Jurkat, Clone E6-1 (cell line): ENCODE measurements at regions not wholly inside any gene's neighbourhood (a gene's known extent, or its start where the extent isn't known, plus 50 kb on each side); places are given as distances from the start of the nearest gene placed in this dataset.
"Not testable (repeated sequence)": the region's sequence is repeated elsewhere in the genome, so short reads cannot be mapped to it uniquely, and the experiment has no call there.

Experiments
- DNase-seq: peaks from one replicate; pipeline ENCODE4 v3.0.0-alpha.2; 2011; ENCODE audit warnings: low read depth, low spot score
- H3K4me3 ChIP-seq: 2 replicates; pipeline ENCODE4 v1.5.1; 2011; ENCODE audit warnings: mild to moderate bottlenecking, low read length, control low read depth, moderate library complexity

DNA sequence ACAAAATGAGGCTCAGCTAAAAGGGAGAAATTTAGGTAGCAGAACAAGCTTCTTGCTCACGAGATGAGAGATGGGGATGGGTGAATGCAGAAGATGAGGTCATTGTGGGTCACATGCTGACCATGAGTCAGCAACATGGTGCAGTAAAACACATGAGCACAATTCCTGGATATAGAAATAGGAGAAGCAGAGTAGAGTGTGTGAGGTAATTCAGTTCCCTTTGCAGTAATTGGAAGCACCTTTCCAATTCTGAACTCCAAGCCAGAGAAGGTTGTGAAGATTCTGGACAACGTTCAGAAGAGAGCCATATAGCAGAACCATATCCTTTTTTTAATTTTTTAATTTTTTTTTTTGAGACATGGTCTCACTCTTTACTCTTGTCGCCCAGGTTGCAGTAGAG lies 62.0 kb upstream of the LMNTD1 start:
- H3K4me3 ChIP-seq, result no peak overlapping the region
- DNase-seq, result no peak

DNA sequence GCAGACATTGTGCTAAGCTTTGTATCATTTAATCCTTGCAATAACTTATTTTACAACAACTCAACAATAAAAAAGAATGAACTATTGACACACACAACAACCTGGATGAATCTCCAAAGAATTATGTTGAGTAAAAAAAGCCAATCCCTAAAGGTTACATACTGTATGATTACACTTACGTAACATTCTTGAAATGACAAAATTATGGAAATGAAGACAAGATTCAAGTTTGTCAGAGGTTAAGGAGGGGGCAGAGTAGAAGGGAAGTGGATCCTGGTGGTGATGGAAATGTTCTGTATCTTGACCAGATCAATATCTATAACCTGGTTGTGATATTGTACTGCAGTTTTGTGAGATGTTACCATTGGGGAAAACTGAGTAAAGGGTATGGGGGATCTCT lies 63.2 kb upstream of the LMNTD1 start:
- DNase-seq, result no peak
- no peak overlapping the region for H3K4me3 ChIP-seq

DNA sequence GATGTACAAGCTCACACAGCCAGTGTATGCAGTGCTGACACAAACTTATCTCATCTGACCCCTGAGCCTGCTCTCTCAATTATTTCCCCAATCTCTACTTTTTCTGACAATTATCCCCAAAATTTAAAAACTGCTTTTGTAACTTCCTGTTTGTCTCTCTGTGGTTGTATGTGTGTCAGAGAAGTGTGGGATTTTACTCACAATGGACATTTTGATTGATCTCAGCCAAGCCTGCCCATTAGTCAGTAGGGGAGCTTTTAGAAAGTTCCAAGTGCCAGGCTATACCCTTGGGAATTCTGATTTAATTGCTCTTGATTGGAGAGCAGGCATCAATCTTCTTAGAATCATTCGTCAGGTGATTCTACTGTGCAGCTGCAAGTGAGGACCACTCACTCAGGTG lies 64.9 kb upstream of the LMNTD1 start:
- DNase-seq, result no peak

DNA sequence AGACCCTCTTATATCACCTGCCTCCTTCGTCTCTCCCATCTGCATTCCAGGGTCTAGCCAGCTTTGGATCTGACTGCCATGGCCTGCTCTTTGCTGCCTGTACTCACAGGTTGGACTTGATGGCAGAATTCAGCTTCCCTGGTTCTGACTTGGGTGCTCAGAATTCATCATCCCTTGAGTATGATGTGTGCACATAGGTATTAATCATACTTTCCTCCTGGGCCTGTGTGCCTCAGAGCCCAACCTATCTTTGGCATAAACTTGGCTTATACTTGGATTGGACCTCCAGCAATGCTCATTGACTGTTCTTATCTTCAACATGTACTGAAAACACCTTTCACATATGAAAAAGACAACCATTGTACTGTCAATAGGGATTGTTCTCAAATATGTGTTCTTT lies 70.7 kb upstream of the LMNTD1 start:
- H3K4me3 ChIP-seq, result no peak overlapping the region
- no peak for DNase-seq

More for the DNA sequence above, 64.9 kb upstream of the LMNTD1 start:
- H3K4me3 ChIP-seq, result no peak overlapping the region

DNA sequence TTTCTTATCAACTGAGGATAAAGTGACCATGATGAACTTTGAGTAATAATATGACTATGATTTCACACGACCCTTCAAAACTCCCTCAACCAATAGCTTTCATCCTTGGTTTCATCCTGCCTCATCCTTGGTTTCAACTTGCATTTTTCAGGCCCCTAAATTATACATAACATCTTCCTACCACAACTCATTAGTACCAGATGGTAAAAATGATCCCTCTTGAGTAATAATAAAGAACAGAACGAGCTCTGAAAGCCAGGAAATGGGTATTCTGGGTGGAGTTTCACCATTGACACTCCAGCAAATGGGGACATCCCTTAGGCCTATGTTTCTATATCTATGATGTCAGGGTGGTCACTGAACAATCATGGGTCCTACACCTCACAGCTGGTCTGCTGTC lies 72.1 kb upstream of the LMNTD1 start:
- no peak overlapping the region for H3K4me3 ChIP-seq
- DNase-seq, result no peak

DNA sequence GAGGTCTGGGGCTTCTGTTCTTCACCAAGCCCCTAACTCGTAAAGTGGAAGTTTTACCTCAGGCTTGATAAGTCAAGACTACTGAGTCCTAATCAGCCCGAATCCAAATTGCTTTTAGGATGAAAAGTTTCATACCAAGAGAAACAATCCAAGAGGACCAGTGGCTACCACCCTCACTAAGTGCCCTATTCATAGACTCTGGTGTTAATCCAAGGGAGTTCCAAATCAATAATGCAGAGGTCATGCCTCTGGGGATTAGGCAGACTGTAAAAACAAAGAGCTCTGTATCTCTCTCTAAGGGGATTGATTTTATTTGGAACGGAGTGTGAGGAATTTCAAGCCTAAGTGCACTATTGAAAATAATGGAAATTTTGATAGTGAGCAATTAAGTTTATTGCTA lies 76.3 kb upstream of the LMNTD1 start:
- no peak overlapping the region for H3K4me3 ChIP-seq
- no peak for DNase-seq

DNA sequence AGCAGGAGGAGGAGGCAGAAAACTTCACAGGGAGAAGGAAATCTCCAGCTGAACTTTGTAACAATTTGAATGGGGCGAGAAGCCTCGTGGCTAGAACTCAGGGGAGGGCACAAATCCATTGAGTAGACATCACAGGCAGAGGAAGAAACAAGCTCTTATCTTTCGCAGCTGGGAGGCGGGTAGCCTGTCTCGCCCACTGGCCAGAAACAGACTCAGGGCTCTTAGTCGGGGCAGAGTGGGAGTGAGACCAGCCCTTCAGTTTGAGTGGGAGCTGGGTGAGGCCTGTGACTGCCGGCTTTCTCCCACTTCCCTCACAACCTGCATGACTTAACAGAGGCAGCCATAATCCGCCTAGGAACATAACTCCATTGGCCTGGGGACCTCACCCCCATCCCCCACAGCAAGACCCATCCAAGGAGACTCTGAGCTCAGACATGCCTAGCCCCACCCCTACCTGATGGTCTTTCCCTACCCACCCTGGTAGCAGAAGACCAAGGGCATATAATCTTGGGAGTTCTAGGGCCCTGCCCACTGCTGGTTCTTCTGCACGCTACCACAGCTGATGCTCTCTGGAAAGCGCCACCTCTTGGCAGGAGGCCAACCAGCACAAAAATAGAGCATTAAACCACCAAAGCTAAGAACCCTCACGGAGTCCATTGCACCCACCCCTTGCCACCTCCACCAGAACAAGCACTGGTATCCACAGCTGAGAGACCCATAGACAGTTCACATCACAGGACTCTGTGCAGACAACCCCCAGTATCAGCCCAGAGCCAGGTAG lies 77.8 kb upstream of the LMNTD1 start:
- not testable (repeated sequence) for DNase-seq, H3K4me3 ChIP-seq

DNA sequence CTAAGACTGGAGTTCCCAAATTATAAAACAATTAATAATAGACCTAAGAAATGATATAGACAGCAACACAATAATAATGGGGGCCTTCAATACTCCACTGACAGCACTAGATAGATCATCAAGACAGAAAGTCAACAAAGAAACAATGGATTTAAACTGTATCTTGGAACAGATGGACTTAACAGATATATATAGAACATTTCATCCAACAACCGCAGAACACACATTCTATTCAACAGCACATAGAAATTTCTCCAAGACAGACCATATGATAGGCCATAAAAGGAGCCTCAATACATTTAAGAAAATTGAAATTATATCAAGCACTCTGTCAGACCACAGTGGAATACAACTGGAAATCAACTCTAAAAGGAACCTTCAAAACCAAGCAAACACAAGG lies 80.1 kb upstream of the LMNTD1 start:
- DNase-seq, H3K4me3 ChIP-seq: not testable (repeated sequence)

DNA sequence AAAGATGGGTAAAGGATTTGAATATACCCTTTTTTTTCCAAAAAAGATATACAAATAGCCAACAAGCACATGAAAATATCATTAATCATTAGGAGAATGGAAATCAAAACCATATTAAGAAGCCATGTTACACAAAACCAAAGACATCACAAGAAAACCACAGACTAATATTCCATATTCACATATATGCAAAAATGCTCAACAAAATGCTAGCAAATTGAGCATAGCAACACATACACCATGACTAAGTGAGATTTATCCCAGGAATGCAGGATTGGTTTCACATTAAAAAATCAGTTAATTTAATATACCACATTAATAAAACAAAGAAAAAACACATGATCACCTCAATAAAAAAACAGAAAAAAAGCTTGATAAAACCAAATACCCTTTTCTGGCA lies 84.7 kb upstream of the LMNTD1 start:
- no peak for DNase-seq
- H3K4me3 ChIP-seq, result no peak overlapping the region

DNA sequence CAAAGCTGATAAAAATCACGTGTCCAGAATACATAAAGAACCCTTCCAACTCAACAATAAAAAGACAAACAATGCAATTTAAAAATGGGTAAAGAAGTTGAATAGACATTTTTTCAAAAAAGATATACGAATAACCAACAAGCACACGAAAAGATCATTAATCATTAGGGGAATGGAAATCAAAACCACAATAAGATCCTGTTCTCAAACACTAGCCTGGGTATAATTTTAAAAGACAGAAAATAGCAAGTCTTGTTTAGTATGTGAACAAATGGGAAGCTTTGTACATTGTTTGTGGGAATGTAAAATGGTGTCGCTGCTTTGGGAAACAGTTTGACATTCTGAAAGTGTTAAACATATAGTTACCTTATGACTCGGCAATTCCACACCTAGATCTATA lies 86.3 kb upstream of the LMNTD1 start:
- no peak overlapping the region for H3K4me3 ChIP-seq
- DNase-seq, result no peak

DNA sequence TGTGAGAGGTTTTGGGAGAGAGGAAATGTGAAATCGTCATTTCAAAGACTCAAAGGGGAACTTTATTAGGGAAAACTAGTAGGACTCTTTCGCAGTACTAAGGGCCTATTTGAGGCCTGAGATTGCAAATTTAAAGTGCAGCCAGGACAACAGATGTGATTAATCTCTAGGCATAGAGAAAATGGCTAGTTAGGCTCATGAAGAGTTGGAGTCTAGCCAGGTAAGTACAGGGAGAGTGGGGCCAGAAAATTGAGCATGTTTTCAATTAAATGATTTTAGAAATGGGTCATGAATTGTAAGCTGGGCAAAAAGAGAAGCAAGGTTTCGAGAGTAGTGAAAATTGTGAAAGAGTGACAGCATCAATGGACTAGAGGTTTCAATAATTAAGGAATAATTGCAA lies 91.9 kb upstream of the LMNTD1 start:
- no peak for DNase-seq
- H3K4me3 ChIP-seq, result no peak overlapping the region

DNA sequence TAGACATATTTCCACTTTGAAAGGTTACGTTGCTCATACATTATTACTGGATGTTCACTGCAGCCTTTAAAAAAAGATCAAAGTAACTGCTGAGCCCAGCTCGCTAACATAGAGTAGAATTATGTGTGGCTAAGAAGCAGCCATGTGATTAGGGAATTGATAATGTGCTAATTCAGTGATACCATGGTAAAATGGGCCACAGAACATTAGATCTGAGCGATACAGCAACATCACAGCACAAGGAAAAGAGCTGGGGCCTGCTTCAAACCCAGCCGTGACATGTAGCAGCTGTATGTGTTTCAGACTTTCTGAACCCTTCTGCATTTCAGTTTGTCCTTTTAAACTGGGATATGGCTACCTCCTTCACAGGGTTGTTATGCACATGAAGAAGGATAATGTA lies 92.3 kb upstream of the LMNTD1 start:
- no peak overlapping the region for H3K4me3 ChIP-seq
- no peak for DNase-seq

DNA sequence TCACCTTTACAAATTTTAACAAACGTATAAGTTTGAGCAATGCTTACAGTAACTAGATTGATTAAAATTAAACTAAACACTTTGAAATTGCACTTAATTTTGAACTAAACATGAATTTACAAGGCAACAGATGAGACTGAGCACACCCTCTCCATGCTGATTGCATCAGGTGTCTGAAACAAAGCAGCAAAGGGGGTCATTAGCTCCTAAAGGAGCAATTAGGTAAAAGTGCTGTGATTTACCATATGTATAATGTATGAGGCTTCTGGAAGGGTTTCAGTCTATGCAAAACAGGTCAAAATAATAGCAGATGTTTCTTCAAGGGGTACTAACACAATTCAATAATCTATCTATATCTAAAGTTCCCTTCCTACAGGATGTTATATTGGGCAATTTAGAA lies 98.8 kb upstream of the LMNTD1 start:
- no peak for DNase-seq
- no peak overlapping the region for H3K4me3 ChIP-seq

DNA sequence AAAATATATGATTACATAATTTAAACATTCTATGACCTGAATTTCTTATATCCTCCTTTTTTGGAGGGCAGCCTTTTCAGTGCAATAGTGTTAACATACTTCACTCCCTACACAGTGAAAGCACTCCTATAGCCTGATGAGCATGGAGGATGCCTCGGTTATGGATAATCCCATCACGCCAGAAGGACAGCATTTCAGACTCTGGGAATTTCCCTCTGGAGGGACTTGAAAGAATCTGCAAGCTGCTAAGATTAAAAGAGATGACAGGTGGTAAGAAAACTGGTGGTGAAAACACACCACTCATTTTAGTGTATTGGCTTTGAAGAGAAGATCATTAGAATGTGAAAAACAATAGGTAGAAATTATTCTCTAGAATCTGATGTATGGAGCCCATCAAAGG lies 99.3 kb upstream of the LMNTD1 start:
- no peak for DNase-seq
- H3K4me3 ChIP-seq, result no peak overlapping the region

DNA sequence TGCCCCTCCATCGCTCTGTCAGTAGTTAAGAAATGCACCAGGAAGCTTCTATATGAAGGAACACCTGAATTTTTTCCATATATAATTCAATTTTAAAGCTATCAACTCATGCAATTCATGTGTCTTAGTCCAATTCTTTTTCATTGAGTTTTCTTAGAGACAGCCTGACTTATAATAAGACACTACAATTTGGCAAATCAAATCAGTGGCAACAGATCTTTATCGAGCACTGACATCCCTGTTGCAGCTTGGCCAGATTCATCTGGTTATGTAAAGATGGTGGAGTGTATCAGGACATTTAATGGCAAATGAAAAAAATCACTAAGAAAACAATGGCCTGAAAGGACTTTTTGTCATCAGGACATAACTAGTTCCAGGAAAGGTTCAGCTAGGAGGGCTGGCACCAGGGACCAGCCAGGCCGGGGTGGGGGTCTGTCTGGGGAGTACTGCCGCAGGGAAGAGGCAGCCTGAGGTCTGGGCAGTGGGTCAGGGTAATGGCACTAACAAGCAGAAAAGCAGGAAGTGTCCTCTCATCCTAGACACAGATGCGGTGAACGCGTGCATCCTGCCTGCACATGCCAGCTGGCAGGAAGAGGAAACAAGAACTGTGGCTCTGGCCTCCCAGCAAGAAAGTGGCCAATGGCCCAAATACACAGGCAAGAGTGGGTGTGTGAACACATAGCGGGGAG lies 100.5 kb upstream of the LMNTD1 start:
- no peak overlapping the region for H3K4me3 ChIP-seq
- peak; percentile 3 for DNase-seq

DNA sequence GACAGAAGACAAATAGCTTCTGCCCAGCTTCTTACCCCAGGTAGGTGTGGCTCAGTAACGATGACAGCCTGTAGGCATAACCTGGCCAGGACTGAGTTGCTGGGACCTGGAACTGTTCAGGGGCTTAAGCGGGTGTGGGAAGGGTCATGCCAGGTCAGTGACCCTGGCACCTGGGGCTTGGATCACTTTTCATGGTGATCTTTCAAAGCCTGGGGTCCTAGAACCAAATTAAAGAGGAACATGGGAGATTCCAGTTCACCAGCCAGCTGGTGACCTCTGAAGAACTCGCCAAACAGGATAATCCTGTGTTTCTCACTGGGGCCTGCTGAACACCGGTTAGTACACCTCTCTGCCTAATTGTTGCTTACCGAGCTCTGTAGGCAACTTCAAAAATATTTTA lies 102.6 kb upstream of the LMNTD1 start:
- no peak overlapping the region for H3K4me3 ChIP-seq
- no peak for DNase-seq

DNA sequence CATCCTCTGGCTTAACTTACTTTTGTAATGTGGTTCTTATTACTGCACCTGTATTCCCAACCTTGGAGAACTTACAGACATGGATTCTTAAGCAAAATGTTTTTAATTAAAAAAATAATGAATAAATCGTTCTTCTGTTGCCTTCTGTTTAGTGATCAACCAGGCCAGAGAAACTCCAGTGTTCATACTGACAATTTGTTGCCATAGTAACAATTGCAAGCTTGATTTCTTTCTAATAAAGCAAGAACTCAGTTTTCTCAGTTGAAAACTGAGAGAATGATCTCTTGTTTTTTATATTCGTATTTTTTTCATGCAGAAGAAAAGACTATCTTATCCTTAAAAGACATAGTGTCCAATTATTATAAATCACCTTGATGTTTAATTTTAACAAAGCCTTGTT lies 106.5 kb upstream of the LMNTD1 start:
- no peak for DNase-seq
- no peak overlapping the region for H3K4me3 ChIP-seq

DNA sequence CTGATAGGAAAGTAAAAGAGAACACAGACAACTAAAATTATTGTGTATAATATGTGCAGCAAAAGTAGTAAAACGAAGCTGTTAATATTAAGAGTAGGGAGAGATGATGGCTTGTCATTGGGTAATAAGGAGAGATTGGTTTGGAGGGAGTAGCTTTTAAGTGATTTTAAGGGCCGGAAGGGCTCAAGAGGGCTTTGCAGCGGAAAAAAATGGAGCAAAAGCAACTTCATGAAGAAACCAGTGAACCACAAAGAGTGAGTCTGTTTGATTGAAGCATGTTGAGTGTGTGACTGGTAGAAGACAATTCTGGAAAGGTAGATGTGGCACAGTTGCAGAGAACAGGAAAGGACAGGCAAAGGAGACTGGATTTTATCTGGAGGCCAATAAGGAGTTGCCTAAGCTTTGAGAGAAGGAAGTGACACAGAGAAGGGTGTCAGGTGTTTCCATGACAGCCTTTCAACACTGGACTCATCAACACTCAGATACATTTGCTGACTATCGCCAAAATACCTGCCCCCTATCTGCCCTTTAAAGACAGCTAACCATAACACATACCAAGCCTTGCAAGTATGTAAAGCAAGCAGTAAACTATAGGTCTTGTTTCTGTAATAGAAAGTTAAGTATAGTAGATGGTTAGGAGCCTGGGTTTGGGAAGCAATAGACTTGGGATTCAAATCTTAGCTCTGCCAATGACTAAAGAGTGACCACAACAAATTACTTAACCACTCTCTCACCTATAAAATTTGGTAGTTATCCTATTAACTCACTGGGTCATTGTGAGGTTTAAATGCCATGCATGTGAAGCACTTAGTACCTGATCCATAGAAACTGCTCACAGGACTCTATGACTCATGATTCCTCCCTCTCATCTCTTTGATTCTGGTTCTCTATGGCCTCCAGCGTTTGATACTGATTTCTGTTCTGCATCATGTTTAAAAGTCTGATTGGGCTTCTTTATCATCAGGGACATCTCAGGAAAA lies 117.3 kb upstream of the LMNTD1 start:
- DNase-seq, result no peak
- no peak overlapping the region for H3K4me3 ChIP-seq

DNA sequence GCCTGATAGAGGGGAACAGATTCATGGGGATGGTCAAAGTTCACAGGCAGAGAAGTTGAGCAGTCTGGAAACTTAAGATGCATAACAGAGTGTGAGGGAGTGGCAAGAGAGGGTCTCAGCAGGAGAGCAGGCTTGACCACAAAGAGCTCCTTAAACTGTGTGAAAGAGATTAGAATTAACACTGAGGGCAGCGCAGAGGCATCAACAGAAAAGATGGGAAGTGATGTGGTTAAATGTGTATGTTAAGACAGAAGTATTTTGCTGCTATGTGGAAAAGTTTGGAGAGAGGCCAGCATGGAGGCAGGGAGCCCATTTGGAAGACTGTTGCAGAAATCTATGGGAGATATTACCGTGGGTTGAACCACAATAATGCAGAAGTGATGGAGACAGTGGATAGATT lies 122.7 kb upstream of the LMNTD1 start:
- no peak for DNase-seq
- no peak overlapping the region for H3K4me3 ChIP-seq
